ENCODE measurements at regions not wholly inside any gene's neighbourhood (a gene's known extent, or its start where the extent isn't known, plus 50 kb on each side); places are given as distances from the start of the nearest gene placed in this dataset.

DNA sequence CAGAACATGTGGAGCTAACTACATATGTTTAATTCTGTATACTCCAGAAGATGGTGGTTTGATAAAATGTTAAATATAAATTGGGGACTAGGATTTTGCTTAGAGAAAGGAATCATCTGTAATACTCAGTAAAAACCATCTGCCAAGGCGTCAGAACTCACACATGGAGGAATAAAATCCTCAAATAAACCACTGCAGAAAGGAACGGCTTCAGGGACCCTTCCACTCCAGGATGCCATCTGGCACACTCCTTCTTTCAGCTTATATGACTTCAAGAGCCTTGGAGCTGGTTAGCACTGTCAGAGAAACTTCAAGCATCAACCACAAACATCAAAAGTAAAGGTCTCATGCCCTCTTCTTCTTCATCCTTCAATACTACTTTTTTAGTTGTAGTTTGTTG is 360.6 kb downstream of the PLK2 start:
- TF ChIP-seq, protein P1, sequence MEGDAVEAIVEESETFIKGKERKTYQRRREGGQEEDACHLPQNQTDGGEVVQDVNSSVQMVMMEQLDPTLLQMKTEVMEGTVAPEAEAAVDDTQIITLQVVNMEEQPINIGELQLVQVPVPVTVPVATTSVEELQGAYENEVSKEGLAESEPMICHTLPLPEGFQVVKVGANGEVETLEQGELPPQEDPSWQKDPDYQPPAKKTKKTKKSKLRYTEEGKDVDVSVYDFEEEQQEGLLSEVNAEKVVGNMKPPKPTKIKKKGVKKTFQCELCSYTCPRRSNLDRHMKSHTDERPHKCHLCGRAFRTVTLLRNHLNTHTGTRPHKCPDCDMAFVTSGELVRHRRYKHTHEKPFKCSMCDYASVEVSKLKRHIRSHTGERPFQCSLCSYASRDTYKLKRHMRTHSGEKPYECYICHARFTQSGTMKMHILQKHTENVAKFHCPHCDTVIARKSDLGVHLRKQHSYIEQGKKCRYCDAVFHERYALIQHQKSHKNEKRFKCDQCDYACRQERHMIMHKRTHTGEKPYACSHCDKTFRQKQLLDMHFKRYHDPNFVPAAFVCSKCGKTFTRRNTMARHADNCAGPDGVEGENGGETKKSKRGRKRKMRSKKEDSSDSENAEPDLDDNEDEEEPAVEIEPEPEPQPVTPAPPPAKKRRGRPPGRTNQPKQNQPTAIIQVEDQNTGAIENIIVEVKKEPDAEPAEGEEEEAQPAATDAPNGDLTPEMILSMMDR (IDR thresholded peaks at IDR 0.05), result no peak
- TF ChIP-seq, protein P2, sequence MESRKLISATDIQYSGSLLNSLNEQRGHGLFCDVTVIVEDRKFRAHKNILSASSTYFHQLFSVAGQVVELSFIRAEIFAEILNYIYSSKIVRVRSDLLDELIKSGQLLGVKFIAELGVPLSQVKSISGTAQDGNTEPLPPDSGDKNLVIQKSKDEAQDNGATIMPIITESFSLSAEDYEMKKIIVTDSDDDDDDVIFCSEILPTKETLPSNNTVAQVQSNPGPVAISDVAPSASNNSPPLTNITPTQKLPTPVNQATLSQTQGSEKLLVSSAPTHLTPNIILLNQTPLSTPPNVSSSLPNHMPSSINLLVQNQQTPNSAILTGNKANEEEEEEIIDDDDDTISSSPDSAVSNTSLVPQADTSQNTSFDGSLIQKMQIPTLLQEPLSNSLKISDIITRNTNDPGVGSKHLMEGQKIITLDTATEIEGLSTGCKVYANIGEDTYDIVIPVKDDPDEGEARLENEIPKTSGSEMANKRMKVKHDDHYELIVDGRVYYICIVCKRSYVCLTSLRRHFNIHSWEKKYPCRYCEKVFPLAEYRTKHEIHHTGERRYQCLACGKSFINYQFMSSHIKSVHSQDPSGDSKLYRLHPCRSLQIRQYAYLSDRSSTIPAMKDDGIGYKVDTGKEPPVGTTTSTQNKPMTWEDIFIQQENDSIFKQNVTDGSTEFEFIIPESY (IDR thresholded peaks at IDR 0.05; ENCODE audit: borderline replicate concordance, low read depth), result no peak
